NCI-H2196 (cell line): ENCODE measurements at regions not wholly inside any gene's neighbourhood (a gene's known extent, or its start where the extent isn't known, plus 50 kb on each side); places are given as distances from the start of the nearest gene placed in this dataset.

Experiments used
- DNase-seq: peaks from one replicate; lab custom pipeline; 2025; ENCODE audit not compliant: unreplicated experiment; lab: John Stamatoyannopoulos, UW

GRCh38 chr4:149135062-149135461 is 680.6 kb downstream of the IQCM start:
- no peak for DNase-seq

- DNase-seq, result no peak
Observed at GRCh38 chr4:149121023-149121404, 678.8 kb upstream of the NR3C2 start.

DNA sequence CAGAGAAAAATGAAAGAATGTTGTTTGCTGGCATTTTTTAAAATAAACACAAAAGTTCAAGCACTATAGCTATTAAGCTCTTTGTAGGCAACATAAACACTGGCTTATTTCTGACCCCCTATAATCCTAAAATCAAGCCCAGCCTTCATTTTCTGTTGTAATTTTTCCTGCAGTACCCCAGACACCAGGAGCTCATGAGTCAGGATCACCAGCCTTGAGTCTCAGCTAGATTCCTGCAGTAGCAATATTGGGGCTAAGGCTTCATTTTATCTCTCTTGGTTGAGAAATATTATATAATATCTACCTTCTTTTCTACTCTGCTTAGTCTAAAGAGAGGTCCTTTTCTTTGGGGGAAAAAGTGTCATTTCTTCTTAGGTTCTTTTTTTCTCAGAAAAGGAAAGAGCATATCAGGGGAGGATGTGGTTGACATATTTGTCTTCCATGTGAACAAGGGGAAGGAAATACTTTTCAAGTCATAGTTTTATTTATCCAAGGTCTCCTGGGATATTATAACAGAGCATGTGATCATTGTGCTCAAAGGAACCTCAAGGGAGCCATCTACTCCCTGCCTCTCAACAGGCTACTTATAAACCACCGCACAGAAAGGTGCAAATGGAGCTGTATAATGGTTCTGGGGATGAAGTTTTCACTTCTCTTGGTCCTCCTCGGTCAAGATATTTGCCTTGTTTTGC is 678.3 kb upstream of the NR3C2 start:
- DNase-seq, result no peak

- DNase-seq, result no peak
Observed at GRCh38 chr4:149116806-149117205, 674.6 kb upstream of the NR3C2 start.

GRCh38 chr4:149113804-149114430 is 671.7 kb upstream of the NR3C2 start:
- no peak for DNase-seq

- DNase-seq, result no peak
Observed at GRCh38 chr4:149112109-149112508, 669.9 kb upstream of the NR3C2 start.

- DNase-seq, result no peak
Observed at GRCh38 chr4:149110481-149110880, 668.3 kb upstream of the NR3C2 start.

DNA sequence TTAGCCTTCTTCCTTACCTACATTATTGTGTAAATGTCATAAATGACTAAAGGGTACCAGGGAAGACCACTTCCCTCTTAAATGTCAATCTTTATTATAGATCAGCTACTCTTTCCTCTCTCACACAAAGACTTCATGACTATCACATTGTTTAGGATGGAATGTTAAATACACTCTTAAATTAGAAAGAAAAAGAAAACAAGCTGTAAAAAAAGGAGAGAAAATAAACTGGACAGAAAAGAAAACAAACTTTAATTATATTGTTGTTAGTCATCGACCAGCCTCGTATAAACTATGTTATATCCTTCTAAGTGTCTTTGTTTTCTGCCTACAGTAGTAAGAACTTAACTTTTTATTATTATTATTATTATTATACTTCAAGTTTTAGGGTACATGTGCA is 666.4 kb upstream of the NR3C2 start:
- no peak for DNase-seq

- no peak for DNase-seq
Observed at GRCh38 chr4:149102765-149103164, 660.6 kb upstream of the NR3C2 start.

DNA sequence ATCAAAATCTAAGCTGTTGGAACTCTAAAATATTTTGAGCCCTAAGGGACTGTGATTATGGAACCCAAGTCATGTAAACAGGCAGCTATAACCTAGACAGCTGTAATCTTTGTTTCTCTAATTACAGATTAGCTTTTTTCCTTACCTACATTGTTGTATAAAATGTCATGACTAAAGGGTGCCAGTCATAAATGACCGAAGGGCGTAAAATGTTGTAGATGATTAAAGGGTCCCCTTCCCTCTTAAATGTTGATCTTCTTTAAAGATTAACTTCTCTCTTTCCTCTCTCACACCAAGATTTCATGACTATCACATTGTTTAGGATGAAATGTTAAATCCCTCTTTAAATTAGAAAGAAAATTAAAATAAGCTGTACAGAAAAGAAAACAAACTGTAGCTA is 659.4 kb upstream of the NR3C2 start:
- DNase-seq, result no peak

GRCh38 chr4:149095811-149096210 is 653.6 kb upstream of the NR3C2 start:
- DNase-seq, result no peak

GRCh38 chr4:149095001-149095400 is 652.8 kb upstream of the NR3C2 start:
- DNase-seq, result no peak

DNA sequence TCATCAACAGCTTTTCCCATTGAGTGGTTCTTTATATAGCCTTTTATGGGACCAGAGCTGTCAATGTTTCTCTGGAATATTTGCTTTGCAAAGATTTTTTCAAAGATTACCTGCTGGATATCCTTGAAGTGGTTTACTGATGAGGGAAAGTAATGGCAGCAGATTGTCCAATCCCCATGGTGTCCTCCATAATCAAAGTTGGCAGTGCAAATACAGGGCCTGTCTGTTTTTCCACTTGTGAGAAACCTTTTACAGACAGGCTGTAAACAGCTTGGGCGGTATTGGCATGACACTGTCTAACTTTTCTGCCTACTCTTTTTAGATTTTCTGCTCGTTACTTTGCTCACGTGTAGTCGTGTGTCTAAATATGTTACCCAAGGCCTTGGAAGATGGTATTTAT is 641.9 kb upstream of the NR3C2 start:
- no peak for DNase-seq

GRCh38 chr4:149077181-149077580 is 635.0 kb upstream of the NR3C2 start:
- DNase-seq, result no peak

DNA sequence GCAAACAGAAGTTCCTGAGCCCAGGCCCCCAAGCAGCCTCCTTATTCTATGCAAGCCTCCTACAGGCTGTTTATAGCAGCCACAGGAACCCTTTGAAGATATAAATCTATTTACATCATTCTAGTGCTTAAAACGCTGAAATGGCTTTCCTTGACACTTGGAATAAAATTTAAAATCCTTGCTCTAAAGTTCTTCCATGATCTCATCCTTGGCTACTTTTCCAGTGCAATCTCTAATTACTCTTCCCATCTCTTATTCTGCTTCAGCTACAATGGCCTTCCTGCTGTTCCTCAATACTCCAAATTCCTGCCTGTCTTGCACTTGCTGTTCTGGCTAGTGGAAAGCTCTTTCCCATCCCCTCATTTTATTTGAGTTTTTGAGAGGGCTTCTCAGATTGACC is 634.2 kb upstream of the NR3C2 start:
- no peak for DNase-seq

- no peak for DNase-seq
Observed at GRCh38 chr4:149072384-149072783, 630.2 kb upstream of the NR3C2 start.

DNA sequence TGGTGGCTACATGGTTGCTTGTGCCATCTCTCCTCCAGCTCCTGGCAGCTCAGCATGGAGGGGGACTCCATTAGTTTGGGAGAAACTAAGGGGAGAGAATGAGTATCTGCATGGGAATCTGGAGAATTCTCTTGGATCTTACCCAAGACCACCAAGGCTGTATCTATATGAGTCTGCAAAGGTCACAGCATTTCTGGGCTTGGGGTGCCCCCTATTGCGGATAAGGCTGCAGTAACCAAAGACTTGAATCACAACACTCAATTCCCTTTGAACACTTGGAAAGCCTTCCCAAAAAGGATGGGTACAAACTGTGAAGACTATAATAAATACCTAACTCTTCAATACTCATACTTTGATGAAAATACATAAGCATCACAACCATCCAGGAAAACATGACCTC is 623.5 kb upstream of the NR3C2 start:
- no peak for DNase-seq

GRCh38 chr4:149062997-149063396 is 620.8 kb upstream of the NR3C2 start:
- no peak for DNase-seq

GRCh38 chr4:149057594-149057993 is 615.4 kb upstream of the NR3C2 start:
- DNase-seq, result no peak

DNA sequence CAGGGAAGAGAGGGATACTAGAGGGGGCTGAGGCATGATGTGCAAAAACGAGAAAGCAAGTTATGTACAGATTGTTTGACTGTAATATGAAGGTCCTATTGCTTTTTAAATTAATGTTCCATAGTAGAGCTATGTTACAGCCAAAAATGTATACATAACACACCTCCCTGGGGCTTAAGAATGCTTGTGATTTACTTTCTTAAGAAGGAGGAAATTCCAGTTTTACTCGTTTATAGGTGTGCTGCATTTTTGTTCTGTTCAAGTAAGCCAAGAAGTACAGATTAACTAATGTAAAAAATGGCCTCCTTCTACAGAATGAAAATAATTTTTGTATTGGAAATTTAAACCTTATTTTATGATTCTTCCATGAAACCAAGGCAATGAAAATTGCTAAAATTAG is 614.4 kb upstream of the NR3C2 start:
- DNase-seq, result no peak

DNA sequence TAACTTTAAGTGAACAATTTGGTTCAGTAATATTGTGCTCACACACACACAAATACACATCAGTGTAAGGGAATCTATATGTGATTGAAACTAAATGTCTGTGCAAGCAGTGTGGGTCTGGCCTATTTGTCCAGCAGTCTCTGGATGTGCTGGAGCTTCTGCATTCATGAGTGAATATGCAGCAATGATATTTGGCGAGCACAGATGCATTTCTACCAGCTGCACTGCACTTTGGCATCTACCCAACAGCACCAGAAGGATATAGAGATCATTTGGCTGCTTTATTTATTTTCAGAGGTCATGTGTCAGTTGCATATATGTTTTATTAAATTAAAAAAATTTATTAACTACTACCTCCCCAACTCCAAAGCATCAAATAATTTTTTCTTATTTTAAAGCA is 613.4 kb upstream of the NR3C2 start:
- no peak for DNase-seq

- no peak for DNase-seq
Observed at GRCh38 chr4:149050840-149051239, 608.6 kb upstream of the NR3C2 start.
